ENCODE measurements at regions not wholly inside any gene's neighbourhood (a gene's known extent, or its start where the extent isn't known, plus 50 kb on each side); places are given as distances from the start of the nearest gene placed in this dataset.

- Histone ChIP-seq H3K27me3 (no peaks in the 10 kb centered on the region), H3K4me3 (no peak overlapping the region), H3K27ac (no peak overlapping the region), H3K4me1 (no peaks in the 10 kb centered on the region), H3K36me3 (no peaks in the 10 kb centered on the region), H3K9me3 (no peaks in the 10 kb centered on the region)
- WGBS, 2 donors = 89 to 90% methylated on average over 5 of the region's 5 CpGs
- ATAC-seq (ENCODE audit: low FRiP score in 2 of 2) = peak in 1 of 2 donors; percentile 58
- no peak for TF ChIP-seq POLR2AphosphoS5 (IDR thresholded peaks at IDR 0.05)
- TF ChIP-seq POLR2A (IDR thresholded peaks at IDR 0.05) = no peak
- TF ChIP-seq EP300 (IDR thresholded peaks at IDR 0.05) = no peak
- TF ChIP-seq CTCF (IDR thresholded peaks at IDR 0.05) = no peak
- DNase-seq = no peak
Observed at GRCh38 chr19:30739394-30739793, 367.2 kb downstream of the ZNF536 start.

GRCh38 chr19:30738047-30738446 lies 365.9 kb downstream of the ZNF536 start:
- peak in 1 of 2 donors; percentile 27 for ATAC-seq (ENCODE audit: low FRiP score in 2 of 2)
- H3K4me1 ChIP-seq = no peaks in the 10 kb centered on the region
- no peak overlapping the region for H3K4me3 ChIP-seq
- WGBS, 2 donors = 75% methylated on average over 2 of the region's 2 CpGs; no CpG with 5 or more reads in 1 of the 2 donors
- no peaks in the 10 kb centered on the region for H3K36me3 ChIP-seq
- DNase-seq = no peak
- TF ChIP-seq POLR2A (IDR thresholded peaks at IDR 0.05) = no peak
- no peak for TF ChIP-seq POLR2AphosphoS5 (IDR thresholded peaks at IDR 0.05)
- TF ChIP-seq EP300 (IDR thresholded peaks at IDR 0.05) = no peak
- no peak for TF ChIP-seq CTCF (IDR thresholded peaks at IDR 0.05)
- H3K9me3 ChIP-seq = no peaks in the 10 kb centered on the region
- no peaks in the 10 kb centered on the region for H3K27me3 ChIP-seq
- H3K27ac ChIP-seq = no peak overlapping the region

DNA sequence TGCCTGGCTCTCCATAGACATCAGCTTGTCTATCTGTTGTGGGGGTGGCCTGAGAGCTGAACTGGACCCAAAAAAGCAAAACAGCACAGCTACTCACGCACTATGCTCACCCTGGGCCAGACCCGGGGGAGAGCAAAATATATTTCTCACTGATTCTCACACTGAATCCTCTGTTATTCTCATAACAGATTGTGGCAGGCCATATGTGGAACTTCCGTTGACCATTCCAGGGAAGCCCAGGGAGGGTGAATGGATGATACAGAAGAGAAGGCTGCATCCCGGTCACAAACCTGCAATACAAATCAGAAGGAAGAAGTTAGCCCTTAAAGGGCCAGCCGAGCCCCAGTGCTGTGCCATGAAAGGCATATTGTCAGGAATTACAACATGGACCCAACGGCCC lies 362.5 kb downstream of the ZNF536 start:
- 74 to 75% methylated on average over 6 of the region's 6 CpGs for WGBS, 2 donors
- TF ChIP-seq EP300 (IDR thresholded peaks at IDR 0.05) (no peak), POLR2A (IDR thresholded peaks at IDR 0.05) (no peak), CTCF (IDR thresholded peaks at IDR 0.05) (no peak), POLR2AphosphoS5 (IDR thresholded peaks at IDR 0.05) (no peak)
- ATAC-seq (ENCODE audit: low FRiP score in 2 of 2) = no peak
- no peaks in the 10 kb centered on the region for H3K36me3 ChIP-seq
- H3K27me3 ChIP-seq = no peaks in the 10 kb centered on the region
- H3K4me1 ChIP-seq = no peaks in the 10 kb centered on the region
- no peak overlapping the region for H3K4me3 ChIP-seq
- no peak for DNase-seq
- no peaks in the 10 kb centered on the region for H3K9me3 ChIP-seq
- no peak overlapping the region for H3K27ac ChIP-seq

DNA sequence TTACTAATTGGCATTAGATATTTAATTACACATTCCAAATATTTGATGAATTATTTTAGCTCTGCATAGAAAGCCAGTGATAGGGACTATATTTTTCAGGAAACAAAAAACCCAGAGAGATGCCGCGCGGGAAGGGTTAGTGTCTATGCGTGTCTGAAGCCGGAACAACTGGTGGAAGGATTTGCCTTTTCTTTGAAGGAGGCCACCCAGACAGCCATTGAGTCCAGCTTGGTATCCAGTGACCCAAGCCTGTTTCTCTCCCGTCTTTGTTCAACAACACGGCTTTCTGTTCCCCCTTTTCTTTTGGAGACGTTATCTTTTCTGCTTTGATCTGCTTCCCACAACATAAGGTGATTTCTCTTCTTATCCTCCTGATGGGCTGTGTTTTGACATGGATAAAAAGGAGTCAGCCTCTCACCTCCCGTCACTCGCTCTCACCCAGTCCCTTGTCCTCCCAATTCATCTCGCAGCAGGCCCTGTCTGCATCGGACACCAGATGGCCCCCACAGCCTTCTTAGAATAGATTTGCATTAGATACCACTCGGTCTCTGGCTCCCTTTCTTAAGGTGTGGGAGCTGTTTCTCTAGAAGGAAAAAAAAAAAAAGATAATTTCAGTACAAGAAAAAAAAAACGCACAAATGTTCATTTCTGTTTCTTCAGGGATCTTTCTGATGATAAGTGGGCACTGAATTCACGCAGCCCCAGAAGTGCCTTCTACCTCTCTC lies 361.8 kb downstream of the ZNF536 start:
- TF ChIP-seq EP300 (IDR thresholded peaks at IDR 0.05) = no peak
- no peak for TF ChIP-seq POLR2AphosphoS5 (IDR thresholded peaks at IDR 0.05)
- no peak for TF ChIP-seq CTCF (IDR thresholded peaks at IDR 0.05)
- TF ChIP-seq POLR2A (IDR thresholded peaks at IDR 0.05) = no peak
- WGBS, 2 donors = 60 to 68% methylated on average over 15 of the region's 15 CpGs
- ATAC-seq (ENCODE audit: low FRiP score in 2 of 2) (no peak), DNase-seq (no peak)
- H3K27ac ChIP-seq = no peak overlapping the region
- H3K36me3 ChIP-seq = no peaks in the 10 kb centered on the region
- no peaks in the 10 kb centered on the region for H3K27me3 ChIP-seq
- H3K9me3 ChIP-seq = no peaks in the 10 kb centered on the region
- no peak overlapping the region for H3K4me3 ChIP-seq
- H3K4me1 ChIP-seq = no peaks in the 10 kb centered on the region

- DNase-seq = peak in 1 of 2 donors; percentile 49
- Histone ChIP-seq H3K9me3 (no peaks in the 10 kb centered on the region), H3K27me3 (no peaks in the 10 kb centered on the region), H3K36me3 (no peaks in the 10 kb centered on the region), H3K27ac (no peak overlapping the region), H3K4me3 (no peak overlapping the region), H3K4me1 (no peaks in the 10 kb centered on the region)
- ATAC-seq (ENCODE audit: low FRiP score in 2 of 2) = no peak
- 90% methylated on average over 3 of the region's 3 CpGs; no CpG with 5 or more reads in 1 of the 2 donors for WGBS, 2 donors
- TF ChIP-seq POLR2A (IDR thresholded peaks at IDR 0.05) (no peak), POLR2AphosphoS5 (IDR thresholded peaks at IDR 0.05) (no peak), EP300 (IDR thresholded peaks at IDR 0.05) (no peak), CTCF (IDR thresholded peaks at IDR 0.05) (no peak)
Observed at GRCh38 chr19:30731591-30731990, 359.4 kb downstream of the ZNF536 start.
